GM18858 (cell line): ENCODE measurements at regions not wholly inside any gene's neighbourhood (a gene's known extent, or its start where the extent isn't known, plus 50 kb on each side); places are given as distances from the start of the nearest gene placed in this dataset.
"Not testable (repeated sequence)": the region's sequence is repeated elsewhere in the genome, so short reads cannot be mapped to it uniquely, and the experiment has no call there.

ENCODE experiments used
- ATAC-seq: cut with Tn5 transposase; IDR thresholded peaks from one replicate; pipeline ENCODE4 v1.9.1; 2021; ENCODE audit not compliant: unreplicated experiment

- no peak for ATAC-seq
These were observed 903.9 kb upstream of the FOXG1 start for GRCh38 chr14:27862684-27863083.

DNA sequence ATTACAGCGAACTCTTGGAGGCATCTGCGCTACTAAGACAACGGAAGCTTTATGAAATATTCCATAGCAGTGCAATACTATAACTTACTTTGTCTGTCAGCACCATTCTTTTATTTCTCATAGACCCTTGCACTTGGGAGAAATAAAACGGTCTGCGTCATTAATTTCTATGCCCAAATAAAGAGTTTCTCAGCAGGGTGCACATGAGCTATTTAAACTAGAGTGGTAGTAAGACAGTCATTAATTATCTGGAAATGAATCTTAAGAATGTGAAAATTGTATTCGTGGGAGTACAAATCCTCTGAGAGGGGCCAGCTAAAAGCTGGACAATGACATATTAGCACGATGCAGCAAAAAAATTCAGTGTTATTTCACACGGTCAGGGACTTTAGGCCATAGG is 903.4 kb upstream of the FOXG1 start:
- ATAC-seq = no peak

GRCh38 chr14:27881063-27881462 is 885.5 kb upstream of the FOXG1 start:
- ATAC-seq = no peak

GRCh38 chr14:27881646-27882045 is 884.9 kb upstream of the FOXG1 start:
- ATAC-seq = no peak

DNA sequence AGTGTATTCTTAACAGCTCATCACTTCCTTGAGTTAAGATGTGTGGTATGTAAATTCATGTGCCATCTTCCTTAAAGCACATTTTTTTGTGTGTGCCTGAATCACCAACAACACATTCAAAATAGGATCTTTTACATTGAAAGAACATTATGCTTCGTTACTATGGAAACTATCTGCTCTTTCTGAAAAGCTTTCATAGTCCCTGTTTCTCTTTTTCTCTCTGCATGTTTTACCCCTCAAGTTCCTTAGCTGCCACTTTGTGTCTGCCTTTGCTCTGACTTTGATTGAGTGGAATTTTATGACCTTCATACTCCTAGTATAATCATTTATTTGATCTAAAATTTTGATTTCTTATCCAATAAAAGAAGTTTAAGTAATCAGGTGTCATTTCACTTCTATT is 880.3 kb upstream of the FOXG1 start:
- ATAC-seq = no peak

DNA sequence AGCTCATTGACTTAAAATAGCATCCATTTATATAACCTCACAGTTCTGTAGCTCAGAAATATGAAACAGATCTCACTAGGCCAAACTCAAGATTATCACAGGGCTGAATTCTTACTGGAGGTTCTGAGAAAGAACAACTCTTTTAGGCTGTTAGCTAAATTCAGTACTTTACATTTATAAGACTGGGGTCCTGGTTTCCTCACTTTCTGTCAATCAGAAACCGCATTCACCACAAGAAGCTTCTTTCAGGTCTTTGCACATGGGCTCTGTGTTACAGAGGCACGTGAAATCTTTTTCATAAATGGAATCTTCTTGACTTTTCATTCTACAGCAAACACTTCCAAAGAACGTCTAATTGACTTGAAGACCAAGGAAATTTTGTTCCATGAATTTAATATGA is 876.3 kb upstream of the FOXG1 start:
- ATAC-seq = no peak

GRCh38 chr14:27908484-27908883 is 858.1 kb upstream of the FOXG1 start:
- ATAC-seq = not testable (repeated sequence)

- no peak for ATAC-seq
These were observed 850.3 kb upstream of the FOXG1 start for GRCh38 chr14:27916326-27916725.

DNA sequence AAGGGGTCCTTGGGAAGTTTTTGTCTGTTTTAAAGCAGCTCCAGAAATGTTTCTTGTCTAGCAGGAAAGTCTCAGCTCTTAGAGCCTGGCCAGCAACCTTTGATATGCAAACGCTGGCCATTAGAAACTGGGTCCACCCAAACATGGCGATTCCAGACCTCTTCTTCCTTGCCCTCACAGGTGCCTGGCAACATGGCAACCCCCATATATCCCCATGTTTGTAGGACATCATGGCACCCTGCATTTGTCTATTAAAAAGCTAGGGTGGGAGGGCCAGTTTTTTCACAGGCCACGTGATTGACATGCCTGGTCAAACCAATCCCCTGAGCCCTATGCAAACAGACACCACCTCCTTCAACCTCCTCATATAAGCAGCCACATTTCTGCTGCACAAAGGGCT is 848.7 kb upstream of the FOXG1 start:
- no peak for ATAC-seq

DNA sequence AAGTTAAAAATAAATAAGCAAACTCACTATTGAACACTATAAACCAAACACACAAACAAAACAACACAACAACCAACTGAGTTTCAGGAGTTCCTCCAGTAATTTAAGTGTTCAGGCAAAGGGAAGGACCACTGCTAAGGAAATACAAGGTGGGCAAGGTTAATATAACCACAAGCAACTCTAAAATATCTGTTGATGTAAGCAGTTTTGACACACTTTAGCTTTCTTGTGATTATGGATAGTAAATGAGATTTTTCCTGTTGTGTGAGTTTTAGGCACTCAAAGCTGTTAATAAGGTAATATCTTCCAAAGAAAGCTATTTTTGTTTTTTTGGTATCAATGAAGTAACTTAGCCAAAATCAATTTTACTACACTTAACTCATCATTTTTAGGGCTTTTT is 839.1 kb upstream of the FOXG1 start:
- no peak for ATAC-seq

- ATAC-seq = no peak
These were observed 836.7 kb upstream of the FOXG1 start for GRCh38 chr14:27929797-27930347.

DNA sequence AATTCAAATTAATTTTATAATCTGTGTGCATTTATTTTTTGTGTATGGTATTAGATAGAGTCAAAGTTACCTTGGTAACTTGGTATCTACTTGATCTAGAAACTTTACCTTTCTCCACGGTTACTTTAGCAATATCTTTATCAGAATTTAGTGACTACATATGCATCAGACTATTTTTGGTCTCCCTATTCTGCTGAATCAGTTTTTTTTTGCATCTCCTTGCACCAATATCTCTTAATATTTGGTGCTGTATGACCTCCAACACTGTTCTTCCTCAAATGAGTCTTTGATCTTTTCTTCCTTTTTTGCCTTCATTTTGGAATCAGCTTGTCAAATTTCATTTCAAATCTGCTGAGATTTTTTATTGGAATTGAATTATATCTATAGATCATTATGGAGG is 828.2 kb upstream of the FOXG1 start:
- no peak for ATAC-seq

DNA sequence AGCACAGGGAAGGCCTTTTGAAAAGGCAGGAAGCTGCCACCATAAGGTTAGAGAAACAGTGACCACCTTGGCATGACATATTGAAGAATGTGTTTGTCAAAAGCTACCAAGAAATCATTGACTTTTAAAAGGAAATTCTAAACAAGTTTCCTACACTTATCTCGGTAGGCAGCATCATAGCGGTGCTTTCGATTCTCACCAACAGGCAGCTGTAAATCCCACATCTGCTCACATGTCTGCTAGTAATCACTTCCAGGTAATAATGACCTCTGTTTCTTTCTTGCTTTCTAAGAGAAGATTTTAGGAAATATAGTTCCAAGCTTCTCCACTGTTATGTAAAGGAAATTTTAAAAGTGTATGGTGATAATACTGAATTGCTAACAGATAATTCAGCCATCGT is 821.1 kb upstream of the FOXG1 start:
- no peak for ATAC-seq

DNA sequence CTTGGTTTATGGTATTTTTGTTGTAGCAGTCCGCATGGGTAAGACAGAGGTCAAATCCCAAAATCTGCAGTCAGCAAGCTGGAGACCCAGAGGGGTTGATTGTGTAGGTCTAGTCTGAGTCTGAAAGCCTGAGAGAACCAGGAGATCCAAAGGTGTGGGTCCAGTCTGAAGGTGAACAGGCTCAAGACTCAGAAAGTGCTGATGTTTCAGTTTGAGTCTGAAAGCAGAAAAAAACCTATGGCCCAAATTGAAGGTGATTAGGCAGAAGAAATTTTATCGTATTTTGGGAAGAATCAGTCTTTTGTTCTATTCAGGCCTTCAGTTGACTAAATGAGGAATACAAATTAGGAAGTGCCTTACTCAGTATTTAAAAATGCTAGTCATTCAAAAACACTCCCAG is 807.8 kb upstream of the FOXG1 start:
- no peak for ATAC-seq

- ATAC-seq = no peak
These were observed 770.9 kb upstream of the FOXG1 start for GRCh38 chr14:27995691-27996090.

DNA sequence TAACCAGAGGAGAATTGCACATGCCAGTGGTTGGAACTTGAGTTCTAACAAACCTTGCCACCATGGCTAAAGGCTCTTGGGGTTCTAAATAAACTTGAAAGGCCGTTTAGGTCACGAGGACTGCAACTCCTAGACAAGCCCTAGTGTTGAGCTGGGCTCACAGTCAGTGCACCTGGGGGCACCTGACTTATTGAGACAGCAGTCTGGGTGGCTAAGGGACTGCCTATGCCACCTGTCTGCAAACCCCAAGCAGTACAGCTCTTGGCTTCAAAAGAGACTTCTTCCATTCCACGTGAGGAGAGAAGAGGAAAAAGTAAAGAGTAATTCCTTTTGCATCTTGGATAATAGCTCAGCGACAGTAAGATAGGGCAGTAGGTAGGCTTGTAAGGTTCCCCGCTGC is 765.6 kb upstream of the FOXG1 start:
- ATAC-seq = no peak

DNA sequence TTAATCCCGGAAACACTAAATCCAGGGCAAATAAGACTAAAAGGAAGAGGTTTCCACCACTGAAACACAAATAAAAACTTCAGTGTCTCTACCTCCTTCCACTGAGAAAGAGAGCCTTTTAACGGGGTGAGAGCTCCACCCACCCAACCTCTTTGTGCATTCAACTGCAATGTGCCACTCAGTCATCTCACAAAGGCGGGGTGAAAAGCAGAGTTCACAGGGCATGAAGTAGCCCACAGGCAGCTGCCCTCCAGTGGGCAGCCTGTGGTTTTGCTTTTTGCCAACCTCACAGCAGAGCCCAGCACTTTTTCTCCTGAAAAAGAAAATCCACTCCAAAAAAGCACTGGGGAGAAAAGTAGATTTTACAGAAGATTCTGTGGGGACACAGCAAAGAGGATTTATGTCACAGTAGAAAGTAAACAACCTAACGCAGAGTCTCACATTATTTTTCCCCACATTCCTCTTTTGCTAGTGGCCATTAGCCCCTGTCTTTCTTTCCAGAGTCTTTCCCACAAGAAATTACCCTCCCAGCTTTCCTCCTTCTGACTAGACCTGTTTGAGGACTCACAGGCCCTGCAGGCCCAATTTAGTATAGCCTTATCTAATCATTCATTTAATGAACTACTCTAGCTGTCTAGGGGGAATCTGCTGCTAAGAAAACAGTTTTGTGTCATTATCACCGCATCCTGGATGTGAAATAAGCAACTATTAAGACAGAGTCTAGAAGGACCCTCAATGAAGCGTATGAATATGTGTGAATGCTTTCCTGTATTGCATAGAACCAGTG is 753.8 kb upstream of the FOXG1 start:
- no peak for ATAC-seq

DNA sequence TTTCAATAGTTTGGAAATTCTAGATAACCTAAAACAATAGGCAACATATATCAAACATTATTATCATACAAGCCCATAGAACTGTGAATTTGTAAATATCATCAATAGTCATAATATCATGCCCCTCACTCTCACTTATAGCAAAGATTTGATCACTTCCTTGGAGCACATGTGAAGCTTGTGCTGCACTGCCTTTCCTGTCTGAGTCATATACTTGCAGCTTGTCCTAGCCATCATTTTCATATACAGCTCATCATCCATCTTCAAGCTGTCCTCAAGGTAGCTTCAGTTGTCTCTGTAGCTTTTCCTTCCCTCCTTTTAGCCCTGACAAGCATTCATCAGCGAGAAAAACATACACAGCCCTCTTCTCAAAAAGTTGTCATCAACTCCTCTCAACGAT is 746.5 kb upstream of the FOXG1 start:
- no peak for ATAC-seq

DNA sequence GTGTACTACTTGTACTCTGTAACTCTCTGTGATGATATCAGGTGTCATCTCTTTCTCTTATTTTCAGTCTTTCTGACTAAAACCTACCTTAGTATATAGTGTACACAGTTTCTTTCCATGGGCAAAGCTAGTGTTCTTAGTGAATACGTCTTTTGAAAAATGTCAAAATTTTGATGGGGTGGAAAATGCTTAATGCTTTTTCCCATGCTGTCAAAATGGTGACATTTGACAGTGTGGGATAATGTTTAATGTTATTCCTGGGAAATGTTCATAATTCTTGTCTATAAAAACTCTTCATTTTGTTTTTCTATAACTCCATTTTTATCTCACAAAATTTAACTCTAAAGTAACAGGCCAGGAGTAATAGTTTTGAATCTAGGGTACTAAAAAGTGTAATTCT is 742.7 kb upstream of the FOXG1 start:
- ATAC-seq = no peak

DNA sequence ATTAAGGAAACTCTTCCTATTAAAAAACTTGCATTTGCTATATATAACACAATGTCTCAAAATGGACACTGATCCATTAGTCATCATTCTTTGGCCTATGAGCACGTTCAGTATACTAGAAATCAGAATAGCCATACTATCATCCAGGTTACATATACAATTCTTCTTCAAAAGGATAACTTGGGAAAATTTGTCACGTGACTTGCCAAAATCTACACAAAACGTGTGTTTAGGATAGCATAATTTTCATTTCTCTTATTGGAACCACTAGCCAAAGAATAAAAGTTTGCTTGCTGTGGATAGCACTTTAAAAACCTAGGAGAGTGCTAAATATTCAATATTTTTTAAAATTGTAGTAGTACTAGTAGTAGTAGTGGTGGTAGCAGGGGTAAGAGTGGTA is 714.3 kb upstream of the FOXG1 start:
- ATAC-seq = no peak

DNA sequence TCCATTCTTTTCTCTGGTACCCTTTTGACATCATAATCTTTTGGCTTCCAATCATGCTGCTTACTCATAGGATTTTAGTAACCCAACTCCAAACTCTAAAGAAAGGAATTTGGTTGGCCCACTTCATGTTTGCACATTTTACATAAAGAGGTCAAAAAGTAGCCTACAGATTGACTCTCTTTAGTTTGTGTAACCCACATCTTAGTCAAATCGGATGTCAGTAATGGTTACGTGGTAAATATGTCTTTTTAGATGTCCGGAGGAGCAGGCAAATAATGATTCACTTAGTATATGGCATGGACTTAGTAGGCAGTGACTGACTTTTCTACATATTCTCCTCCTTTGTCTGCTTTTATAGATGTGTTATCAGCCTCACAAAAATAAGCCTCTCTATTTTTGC is 711.6 kb upstream of the FOXG1 start:
- no peak for ATAC-seq

GRCh38 chr14:28057359-28058296 is 709.0 kb upstream of the FOXG1 start:
- no peak for ATAC-seq
